ENCODE measurements at regions not wholly inside any gene's neighbourhood (a gene's known extent, or its start where the extent isn't known, plus 50 kb on each side); places are given as distances from the start of the nearest gene placed in this dataset.

DNA sequence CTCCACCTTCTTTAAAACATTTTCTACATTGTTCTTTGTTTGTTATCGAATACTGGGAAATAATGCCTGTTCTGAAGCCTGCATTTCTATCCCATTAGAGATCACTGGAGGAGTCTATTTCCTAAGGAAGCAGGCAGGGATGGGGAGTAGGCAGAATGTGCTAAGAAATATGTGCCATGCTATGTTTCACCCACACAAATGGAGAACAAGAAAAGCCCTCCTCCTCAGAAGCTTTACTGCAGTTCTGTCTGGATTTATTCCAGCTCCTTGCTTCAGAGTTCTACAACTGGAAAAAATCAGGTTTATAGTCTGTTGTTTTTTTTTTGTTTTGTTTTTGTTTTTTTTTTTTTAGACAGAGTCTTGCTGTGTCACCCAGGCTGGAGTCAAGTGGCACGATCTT lies 825.1 kb downstream of the SLC4A3 start (continued):
- TF ChIP-seq CEBPZ (IDR thresholded peaks at IDR 0.05; ENCODE audit: borderline replicate concordance, low read depth, low read length) (no peak), DACH1 (IDR thresholded peaks at IDR 0.05; ENCODE audit: partially characterized antibody) (no peak), SPI1 (IDR thresholded peaks at IDR 0.05; ENCODE audit: borderline replicate concordance, low read depth, low read length) (no peak)
- TF ChIP-seq, protein P1, sequence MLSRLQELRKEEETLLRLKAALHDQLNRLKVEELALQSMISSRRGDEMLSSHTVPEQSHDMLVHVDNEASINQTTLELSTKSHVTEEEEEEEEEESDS (CRISPR knock-in tag; IDR thresholded peaks at IDR 0.05), result no peak

- no peak overlapping the region for H3K9ac ChIP-seq (ENCODE audit: insufficient read depth in 1 of 2, low read depth in 2 of 2, low read length in 2 of 2)
- H3K27me3 ChIP-seq (ENCODE audit: control insufficient read depth in 2 of 2, insufficient read depth in 2 of 2, low read length in 2 of 2), result no peaks in the 10 kb centered on the region
- ChIA-PET CTCF (ENCODE audit: low intra/inter-chr PET ratio) (no interaction called here), POLR2A (no interaction called here)
- FAIRE-seq (no peak), DNase-seq (ENCODE audit: extremely low read depth in 1 of 4, low spot score in 3 of 4) (no peak), ATAC-seq (no peak)
- no peak overlapping the region for H2AFZ ChIP-seq (ENCODE audit: low read depth, low read length)
- WGBS (ENCODE audit: insufficient coverage, low coverage, missing lambda C conversion rate), result 10% methylated on average over 3 of the region's 3 CpGs
- H3K27ac ChIP-seq (ENCODE audit: extremely low read depth, low read depth, low read length), result no peak overlapping the region
- 0 out of 2 replicates have a peak, but pooled peaks cover 2% of the 10 kb centered on the region for H3K9me3 ChIP-seq (replicated peaks; ENCODE audit: control insufficient read depth, insufficient read depth, low read depth, low read length)
- H3K4me3 ChIP-seq, result no peak overlapping the region
- no TSS peak for BruUV-seq (replicated peaks)
- no peaks in the 10 kb centered on the region for H3K9me1 ChIP-seq (ENCODE audit: control insufficient read depth, insufficient read depth, low read length)
- intact Hi-C loops (cut with micrococcal nuclease), result no loop called here
- no peaks in the 10 kb centered on the region for H4K20me1 ChIP-seq (replicated peaks; ENCODE audit: control insufficient read depth, insufficient read depth, low read length)
- H3K4me1 ChIP-seq (replicated peaks in 1 of 2; ENCODE audit: control insufficient read depth in 2 of 2, insufficient read depth in 2 of 2, low read length in 2 of 2), result no peaks in the 10 kb centered on the region
- in situ Hi-C loops (cut with MboI), result no loop called here
- H3K36me3 ChIP-seq (ENCODE audit: control insufficient read depth, insufficient read depth, low read length), result no peaks in the 10 kb centered on the region
- no peaks in the 10 kb centered on the region for H3K79me2 ChIP-seq (ENCODE audit: control insufficient read depth, insufficient read depth, low read length)
- H3K4me2 ChIP-seq (ENCODE audit: insufficient read depth, low read length), result no peak overlapping the region
- TF ChIP-seq ZNF232 (CRISPR knock-in tag; IDR thresholded peaks at IDR 0.05), result no peak
- TF ChIP-seq, protein P2, sequence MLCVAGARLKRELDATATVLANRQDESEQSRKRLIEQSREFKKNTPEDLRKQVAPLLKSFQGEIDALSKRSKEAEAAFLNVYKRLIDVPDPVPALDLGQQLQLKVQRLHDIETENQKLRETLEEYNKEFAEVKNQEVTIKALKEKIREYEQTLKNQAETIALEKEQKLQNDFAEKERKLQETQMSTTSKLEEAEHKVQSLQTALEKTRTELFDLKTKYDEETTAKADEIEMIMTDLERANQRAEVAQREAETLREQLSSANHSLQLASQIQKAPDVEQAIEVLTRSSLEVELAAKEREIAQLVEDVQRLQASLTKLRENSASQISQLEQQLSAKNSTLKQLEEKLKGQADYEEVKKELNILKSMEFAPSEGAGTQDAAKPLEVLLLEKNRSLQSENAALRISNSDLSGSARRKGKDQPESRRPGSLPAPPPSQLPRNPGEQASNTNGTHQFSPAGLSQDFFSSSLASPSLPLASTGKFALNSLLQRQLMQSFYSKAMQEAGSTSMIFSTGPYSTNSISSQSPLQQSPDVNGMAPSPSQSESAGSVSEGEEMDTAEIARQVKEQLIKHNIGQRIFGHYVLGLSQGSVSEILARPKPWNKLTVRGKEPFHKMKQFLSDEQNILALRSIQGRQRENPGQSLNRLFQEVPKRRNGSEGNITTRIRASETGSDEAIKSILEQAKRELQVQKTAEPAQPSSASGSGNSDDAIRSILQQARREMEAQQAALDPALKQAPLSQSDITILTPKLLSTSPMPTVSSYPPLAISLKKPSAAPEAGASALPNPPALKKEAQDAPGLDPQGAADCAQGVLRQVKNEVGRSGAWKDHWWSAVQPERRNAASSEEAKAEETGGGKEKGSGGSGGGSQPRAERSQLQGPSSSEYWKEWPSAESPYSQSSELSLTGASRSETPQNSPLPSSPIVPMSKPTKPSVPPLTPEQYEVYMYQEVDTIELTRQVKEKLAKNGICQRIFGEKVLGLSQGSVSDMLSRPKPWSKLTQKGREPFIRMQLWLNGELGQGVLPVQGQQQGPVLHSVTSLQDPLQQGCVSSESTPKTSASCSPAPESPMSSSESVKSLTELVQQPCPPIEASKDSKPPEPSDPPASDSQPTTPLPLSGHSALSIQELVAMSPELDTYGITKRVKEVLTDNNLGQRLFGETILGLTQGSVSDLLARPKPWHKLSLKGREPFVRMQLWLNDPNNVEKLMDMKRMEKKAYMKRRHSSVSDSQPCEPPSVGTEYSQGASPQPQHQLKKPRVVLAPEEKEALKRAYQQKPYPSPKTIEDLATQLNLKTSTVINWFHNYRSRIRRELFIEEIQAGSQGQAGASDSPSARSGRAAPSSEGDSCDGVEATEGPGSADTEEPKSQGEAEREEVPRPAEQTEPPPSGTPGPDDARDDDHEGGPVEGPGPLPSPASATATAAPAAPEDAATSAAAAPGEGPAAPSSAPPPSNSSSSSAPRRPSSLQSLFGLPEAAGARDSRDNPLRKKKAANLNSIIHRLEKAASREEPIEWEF (CRISPR knock-in tag; IDR thresholded peaks at IDR 0.05), result no peak
- TF ChIP-seq ETV1 (tag; conservative IDR thresholded peaks at IDR 0.05; ENCODE audit: low read depth), result no peak
- TF ChIP-seq PYGO2 (tag; IDR thresholded peaks at IDR 0.05), result no peak
- TF ChIP-seq ZNF146 (CRISPR knock-in tag; IDR thresholded peaks at IDR 0.05; ENCODE audit: unreplicated experiment), result no peak
- TF ChIP-seq BCOR (IDR thresholded peaks at IDR 0.05), result no peak
- TF ChIP-seq, protein P3, sequence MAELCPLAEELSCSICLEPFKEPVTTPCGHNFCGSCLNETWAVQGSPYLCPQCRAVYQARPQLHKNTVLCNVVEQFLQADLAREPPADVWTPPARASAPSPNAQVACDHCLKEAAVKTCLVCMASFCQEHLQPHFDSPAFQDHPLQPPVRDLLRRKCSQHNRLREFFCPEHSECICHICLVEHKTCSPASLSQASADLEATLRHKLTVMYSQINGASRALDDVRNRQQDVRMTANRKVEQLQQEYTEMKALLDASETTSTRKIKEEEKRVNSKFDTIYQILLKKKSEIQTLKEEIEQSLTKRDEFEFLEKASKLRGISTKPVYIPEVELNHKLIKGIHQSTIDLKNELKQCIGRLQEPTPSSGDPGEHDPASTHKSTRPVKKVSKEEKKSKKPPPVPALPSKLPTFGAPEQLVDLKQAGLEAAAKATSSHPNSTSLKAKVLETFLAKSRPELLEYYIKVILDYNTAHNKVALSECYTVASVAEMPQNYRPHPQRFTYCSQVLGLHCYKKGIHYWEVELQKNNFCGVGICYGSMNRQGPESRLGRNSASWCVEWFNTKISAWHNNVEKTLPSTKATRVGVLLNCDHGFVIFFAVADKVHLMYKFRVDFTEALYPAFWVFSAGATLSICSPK (IDR thresholded peaks at IDR 0.05; ENCODE audit: borderline replicate concordance), result no peak
Observed at GRCh38 chr2:220455351-220455990, 828.0 kb downstream of the SLC4A3 start.

All from K562 (cell line).